ENCODE measurements at regions not wholly inside any gene's neighbourhood (a gene's known extent, or its start where the extent isn't known, plus 50 kb on each side); places are given as distances from the start of the nearest gene placed in this dataset.

- no peak for DNase-seq (ENCODE audit: low read depth)
- TF ChIP-seq CTCF (conservative IDR thresholded peaks at IDR 0.05; ENCODE audit: low read depth, low read length) = no peak
- H3K4me3 ChIP-seq (ENCODE audit: low read length) = no peak overlapping the region
Measured at GRCh38 chr16:87245511-87245910, 71.7 kb downstream of the C16orf95 start.

- H3K4me3 ChIP-seq (ENCODE audit: low read length) = no peak overlapping the region
- TF ChIP-seq CTCF (conservative IDR thresholded peaks at IDR 0.05; ENCODE audit: low read depth, low read length) = no peak
- no peak for DNase-seq (ENCODE audit: low read depth)
Measured at GRCh38 chr16:87246269-87247065, 70.7 kb downstream of the C16orf95 start.

GRCh38 chr16:87248714-87249113, 68.5 kb downstream of the C16orf95 start:
- H3K4me3 ChIP-seq (ENCODE audit: low read length) = no peak overlapping the region
- no peak for TF ChIP-seq CTCF (conservative IDR thresholded peaks at IDR 0.05; ENCODE audit: low read depth, low read length)
- DNase-seq (ENCODE audit: low read depth) = no peak

GRCh38 chr16:87249425-87249824, 67.8 kb downstream of the C16orf95 start:
- H3K4me3 ChIP-seq (ENCODE audit: low read length) = no peak overlapping the region

GRCh38 chr16:87250431-87250960, 66.7 kb downstream of the C16orf95 start:
- DNase-seq (ENCODE audit: low read depth) = no peak
- no peak overlapping the region for H3K4me3 ChIP-seq (ENCODE audit: low read length)
- TF ChIP-seq CTCF (conservative IDR thresholded peaks at IDR 0.05; ENCODE audit: low read depth, low read length) = no peak

More at GRCh38 chr16:87249425-87249824, 67.8 kb downstream of the C16orf95 start:
- TF ChIP-seq CTCF (conservative IDR thresholded peaks at IDR 0.05; ENCODE audit: low read depth, low read length) = no peak
- no peak for DNase-seq (ENCODE audit: low read depth)

- no peak for TF ChIP-seq CTCF (conservative IDR thresholded peaks at IDR 0.05; ENCODE audit: low read depth, low read length)
- no peak for DNase-seq (ENCODE audit: low read depth)
- no peak overlapping the region for H3K4me3 ChIP-seq (ENCODE audit: low read length)
Measured at GRCh38 chr16:87252269-87252970, 64.8 kb downstream of the C16orf95 start.
